G401.6 (cell line): ENCODE measurements at regions not wholly inside any gene's neighbourhood (a gene's known extent, or its start where the extent isn't known, plus 50 kb on each side); places are given as distances from the start of the nearest gene placed in this dataset.
A peak's percentile ranks its signal among the peaks of the same experiment; 100 is the strongest.

Experiments used
- FAIRE-seq: peaks from 2 replicates; lab custom pipeline; 2012; peaks lifted over from hg19 to GRCh38; lab: Jason Lieb, UNC

- FAIRE-seq, result no peak
Measured at GRCh38 chr6:12586721-12587480, 129.7 kb upstream of the PHACTR1 start.

DNA sequence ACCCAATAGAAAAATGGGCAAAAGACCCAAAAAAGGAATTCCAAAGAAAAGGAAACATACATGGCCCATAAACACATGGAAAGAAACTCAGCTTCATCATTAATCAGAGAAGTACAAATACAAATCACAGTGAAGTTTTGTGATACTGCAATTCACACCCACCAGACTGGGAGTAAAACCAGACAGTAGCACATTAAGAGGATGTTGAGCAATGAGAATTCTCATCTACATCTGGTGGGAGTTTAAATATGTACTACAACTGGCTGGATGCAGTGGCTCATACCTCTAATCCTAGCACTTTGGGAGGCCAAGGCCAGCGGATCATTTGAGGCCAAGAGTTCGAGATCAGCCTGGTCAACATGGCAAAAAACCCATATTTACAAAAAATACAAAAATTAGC, 125.7 kb upstream of the PHACTR1 start:
- FAIRE-seq, result no peak

- FAIRE-seq, result no peak
Measured at GRCh38 chr6:12592634-12593033, 123.9 kb upstream of the PHACTR1 start.

GRCh38 chr6:12593771-12594529, 122.6 kb upstream of the PHACTR1 start:
- no peak for FAIRE-seq

DNA sequence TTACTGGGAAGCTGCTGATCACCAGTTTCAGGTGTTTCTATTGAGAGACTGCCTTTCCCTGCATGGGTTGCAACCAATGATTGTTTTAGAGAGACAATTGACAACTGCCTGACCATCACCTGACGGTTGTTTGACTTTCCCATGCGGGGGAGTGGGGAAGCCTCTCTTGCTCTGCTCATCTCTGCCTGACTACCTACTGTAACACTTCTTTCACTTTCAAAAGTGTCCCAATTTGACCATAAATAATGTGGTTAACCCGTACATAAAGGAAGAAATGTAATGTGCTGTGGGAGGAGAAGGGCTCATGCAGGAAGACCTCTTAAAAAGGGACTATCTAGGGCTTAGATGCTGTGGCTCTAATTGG, 122.1 kb upstream of the PHACTR1 start:
- no peak for FAIRE-seq

- FAIRE-seq, result no peak
Measured at GRCh38 chr6:12595161-12595811, 121.3 kb upstream of the PHACTR1 start.

- no peak for FAIRE-seq
Measured at GRCh38 chr6:12596731-12597130, 119.8 kb upstream of the PHACTR1 start.

GRCh38 chr6:12598919-12599318, 117.6 kb upstream of the PHACTR1 start:
- FAIRE-seq, result no peak

GRCh38 chr6:12601881-12602280, 114.7 kb upstream of the PHACTR1 start:
- no peak for FAIRE-seq

GRCh38 chr6:12602342-12602741, 114.2 kb upstream of the PHACTR1 start:
- FAIRE-seq, result no peak

GRCh38 chr6:12602951-12603672, 113.5 kb upstream of the PHACTR1 start:
- FAIRE-seq, result no peak

DNA sequence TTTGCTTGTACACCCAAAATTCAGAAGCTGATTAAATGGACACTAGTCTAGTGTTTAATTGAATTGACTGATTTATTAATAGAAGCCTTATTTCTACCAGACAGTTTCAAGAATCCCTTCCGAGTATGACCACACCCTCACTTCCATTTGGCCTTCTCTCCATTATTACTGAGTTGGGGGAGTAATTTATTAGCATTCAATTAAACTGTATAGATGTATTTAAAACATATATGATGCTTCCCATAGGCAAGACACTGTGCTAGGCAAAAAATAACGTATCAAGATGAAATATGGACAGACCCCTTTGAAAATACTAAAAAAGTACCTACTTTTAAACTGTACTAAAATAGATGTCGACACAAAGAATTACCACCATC, 112.9 kb upstream of the PHACTR1 start:
- FAIRE-seq, result no peak

GRCh38 chr6:12605888-12606345, 110.7 kb upstream of the PHACTR1 start:
- peak; percentile 69 for FAIRE-seq

DNA sequence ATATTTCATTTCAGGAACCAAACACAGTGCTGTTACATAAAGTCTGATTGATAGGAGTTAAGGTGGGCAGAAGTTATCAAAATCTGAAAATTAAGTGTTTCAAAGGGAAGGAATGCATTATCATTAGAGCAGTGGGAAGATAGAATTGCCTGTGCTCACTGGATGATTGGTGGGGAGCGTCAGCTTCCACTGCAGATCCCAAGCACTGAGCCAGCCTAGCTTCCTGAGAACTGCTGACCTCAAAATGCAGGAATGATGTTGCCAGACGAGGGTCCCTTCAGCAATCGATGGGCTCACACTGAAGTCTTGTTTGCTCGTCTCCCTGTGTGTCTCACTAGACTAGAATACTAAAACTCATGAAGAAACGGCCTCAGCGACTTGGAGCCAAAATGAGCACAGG, 110.0 kb upstream of the PHACTR1 start:
- FAIRE-seq, result no peak

- no peak for FAIRE-seq
Measured at GRCh38 chr6:12608016-12608860, 108.3 kb upstream of the PHACTR1 start.

- FAIRE-seq, result no peak
Measured at GRCh38 chr6:12608874-12609273, 107.7 kb upstream of the PHACTR1 start.

DNA sequence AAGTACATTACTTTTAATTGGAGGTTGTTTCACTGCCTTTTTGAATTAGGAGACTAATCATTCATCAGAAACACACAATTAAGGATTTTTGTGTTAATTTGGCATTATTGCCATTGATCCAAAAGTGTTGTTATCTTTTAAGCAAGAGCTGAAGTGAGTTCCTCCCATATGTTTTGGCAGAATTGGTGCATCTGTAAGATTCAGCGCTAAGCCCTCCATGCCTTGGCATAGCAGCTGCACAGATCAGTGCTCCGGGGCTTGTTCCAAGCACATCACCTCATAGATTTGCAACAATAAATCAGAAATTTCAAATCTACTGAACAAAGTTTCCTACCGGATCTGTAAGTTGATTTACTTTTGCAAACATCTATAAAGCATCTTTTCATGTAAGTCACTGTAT, 106.8 kb upstream of the PHACTR1 start:
- no peak for FAIRE-seq

- FAIRE-seq, result no peak
Measured at GRCh38 chr6:12610862-12611261, 105.7 kb upstream of the PHACTR1 start.

DNA sequence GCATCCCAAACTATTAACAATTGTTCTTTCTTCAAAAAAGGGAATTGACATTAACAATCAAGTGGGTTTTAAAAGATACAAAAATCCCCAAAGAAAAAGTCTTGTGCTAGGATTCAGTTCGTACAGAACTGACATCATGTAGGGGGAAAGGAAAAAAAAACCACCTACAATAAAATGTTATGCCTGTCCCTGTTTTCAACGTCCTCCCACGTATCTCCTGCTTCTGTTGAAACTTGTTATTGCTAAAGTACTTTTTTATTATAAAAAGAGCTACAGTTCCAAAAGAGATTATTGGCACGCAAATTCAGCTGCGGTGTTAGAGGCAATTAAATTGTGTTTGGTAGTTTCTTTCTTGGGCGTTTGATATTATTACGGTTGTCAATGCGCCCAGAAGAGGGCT, 102.8 kb upstream of the PHACTR1 start:
- FAIRE-seq, result no peak

DNA sequence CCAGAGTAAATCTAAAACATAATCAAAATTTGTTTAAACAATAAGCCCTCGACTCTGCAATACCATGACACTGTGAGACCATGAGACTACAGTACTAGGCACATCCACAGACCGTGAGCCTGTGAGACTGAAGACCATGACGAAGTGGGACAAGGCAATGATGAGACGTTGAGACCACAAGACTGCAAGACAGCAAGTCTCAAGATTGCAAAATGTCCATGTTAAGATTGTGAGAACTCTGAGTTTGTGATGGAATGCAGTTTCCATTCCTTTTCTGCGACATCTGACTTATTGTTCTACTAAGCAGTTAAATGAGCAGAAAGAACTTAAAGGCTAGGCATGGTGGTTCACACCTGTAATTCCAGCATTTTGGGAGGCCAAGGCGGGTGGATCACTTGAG, 102.1 kb upstream of the PHACTR1 start:
- FAIRE-seq, result no peak

DNA sequence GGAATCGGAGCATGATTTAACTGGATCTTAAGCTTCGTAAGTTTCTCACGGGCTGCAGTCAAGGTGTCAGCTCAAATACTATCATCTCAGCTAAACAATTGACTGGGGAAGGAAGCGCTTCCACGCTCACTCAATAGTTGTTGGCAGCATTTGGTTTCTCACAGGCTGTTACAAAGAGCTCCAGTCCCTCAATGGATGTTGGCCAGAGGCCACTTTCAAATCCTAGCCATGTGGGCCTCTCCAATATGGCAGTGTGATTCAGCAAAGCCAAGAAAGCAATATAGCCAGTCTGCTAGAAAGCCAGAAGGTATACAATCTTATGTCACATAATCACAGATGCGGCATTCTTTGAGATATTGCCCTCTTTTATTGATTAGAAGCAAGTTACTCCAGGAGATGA, 98.3 kb upstream of the PHACTR1 start:
- no peak for FAIRE-seq

- FAIRE-seq, result no peak
Measured at GRCh38 chr6:12621754-12622153, 94.8 kb upstream of the PHACTR1 start.
